ENCODE measurements at regions not wholly inside any gene's neighbourhood (a gene's known extent, or its start where the extent isn't known, plus 50 kb on each side); places are given as distances from the start of the nearest gene placed in this dataset.

DNA sequence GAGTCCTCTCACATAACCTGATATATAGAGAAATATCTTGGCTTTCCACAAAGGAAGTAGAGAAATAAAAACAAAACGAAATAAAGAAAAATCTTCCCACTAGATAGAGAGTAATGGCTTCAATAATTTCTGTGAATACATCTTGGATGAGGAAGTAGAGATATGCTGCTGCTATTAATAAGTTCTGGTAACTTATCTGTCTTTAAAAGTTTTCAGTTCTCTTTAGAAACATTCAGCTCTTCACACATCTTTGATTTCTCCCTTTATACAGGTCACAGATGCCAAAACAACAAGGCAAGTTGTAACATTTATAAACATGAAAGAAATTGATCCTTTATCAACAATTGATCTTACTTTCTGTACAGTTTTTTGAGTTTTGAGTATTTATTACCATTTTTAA is 615.8 kb downstream of the TRAM1L1 start:
- no peak overlapping the region for H3K27ac ChIP-seq (ENCODE audit: extremely low read depth, low read depth, low read length)
- no peak overlapping the region for H3K4me3 ChIP-seq (ENCODE audit: low read depth, low read length)
- TF ChIP-seq ZNF629 (tag by site-specific recombination; IDR thresholded peaks at IDR 0.05) (no peak), ZNF792 (tag by site-specific recombination; IDR thresholded peaks at IDR 0.05) (no peak)
- TF ChIP-seq, protein P1, sequence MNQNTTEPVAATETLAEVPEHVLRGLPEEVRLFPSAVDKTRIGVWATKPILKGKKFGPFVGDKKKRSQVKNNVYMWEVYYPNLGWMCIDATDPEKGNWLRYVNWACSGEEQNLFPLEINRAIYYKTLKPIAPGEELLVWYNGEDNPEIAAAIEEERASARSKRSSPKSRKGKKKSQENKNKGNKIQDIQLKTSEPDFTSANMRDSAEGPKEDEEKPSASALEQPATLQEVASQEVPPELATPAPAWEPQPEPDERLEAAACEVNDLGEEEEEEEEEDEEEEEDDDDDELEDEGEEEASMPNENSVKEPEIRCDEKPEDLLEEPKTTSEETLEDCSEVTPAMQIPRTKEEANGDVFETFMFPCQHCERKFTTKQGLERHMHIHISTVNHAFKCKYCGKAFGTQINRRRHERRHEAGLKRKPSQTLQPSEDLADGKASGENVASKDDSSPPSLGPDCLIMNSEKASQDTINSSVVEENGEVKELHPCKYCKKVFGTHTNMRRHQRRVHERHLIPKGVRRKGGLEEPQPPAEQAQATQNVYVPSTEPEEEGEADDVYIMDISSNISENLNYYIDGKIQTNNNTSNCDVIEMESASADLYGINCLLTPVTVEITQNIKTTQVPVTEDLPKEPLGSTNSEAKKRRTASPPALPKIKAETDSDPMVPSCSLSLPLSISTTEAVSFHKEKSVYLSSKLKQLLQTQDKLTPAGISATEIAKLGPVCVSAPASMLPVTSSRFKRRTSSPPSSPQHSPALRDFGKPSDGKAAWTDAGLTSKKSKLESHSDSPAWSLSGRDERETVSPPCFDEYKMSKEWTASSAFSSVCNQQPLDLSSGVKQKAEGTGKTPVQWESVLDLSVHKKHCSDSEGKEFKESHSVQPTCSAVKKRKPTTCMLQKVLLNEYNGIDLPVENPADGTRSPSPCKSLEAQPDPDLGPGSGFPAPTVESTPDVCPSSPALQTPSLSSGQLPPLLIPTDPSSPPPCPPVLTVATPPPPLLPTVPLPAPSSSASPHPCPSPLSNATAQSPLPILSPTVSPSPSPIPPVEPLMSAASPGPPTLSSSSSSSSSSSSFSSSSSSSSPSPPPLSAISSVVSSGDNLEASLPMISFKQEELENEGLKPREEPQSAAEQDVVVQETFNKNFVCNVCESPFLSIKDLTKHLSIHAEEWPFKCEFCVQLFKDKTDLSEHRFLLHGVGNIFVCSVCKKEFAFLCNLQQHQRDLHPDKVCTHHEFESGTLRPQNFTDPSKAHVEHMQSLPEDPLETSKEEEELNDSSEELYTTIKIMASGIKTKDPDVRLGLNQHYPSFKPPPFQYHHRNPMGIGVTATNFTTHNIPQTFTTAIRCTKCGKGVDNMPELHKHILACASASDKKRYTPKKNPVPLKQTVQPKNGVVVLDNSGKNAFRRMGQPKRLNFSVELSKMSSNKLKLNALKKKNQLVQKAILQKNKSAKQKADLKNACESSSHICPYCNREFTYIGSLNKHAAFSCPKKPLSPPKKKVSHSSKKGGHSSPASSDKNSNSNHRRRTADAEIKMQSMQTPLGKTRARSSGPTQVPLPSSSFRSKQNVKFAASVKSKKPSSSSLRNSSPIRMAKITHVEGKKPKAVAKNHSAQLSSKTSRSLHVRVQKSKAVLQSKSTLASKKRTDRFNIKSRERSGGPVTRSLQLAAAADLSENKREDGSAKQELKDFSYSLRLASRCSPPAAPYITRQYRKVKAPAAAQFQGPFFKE (tag by site-specific recombination; IDR thresholded peaks at IDR 0.05; ENCODE audit: borderline replicate concordance) = no peak
- ChIA-PET POLR2A (interaction anchor here (0.6 kb wide), 1 partner anchor 23 kb away, joined by 6 read pairs; no protein-coding TSS in a partner anchor), CTCF (no interaction called here)
- H3K36me3 ChIP-seq (ENCODE audit: control insufficient read depth in 2 of 2, insufficient read depth in 1 of 2, low read length in 2 of 2) = no peaks in the 10 kb centered on the region
- H3K4me1 ChIP-seq (ENCODE audit: control insufficient read depth, insufficient read depth, low read length) = no peaks in the 10 kb centered on the region
- H3K9me3 ChIP-seq (ENCODE audit: control insufficient read depth, insufficient read depth, low read depth, low read length) = no peaks in the 10 kb centered on the region

DNA sequence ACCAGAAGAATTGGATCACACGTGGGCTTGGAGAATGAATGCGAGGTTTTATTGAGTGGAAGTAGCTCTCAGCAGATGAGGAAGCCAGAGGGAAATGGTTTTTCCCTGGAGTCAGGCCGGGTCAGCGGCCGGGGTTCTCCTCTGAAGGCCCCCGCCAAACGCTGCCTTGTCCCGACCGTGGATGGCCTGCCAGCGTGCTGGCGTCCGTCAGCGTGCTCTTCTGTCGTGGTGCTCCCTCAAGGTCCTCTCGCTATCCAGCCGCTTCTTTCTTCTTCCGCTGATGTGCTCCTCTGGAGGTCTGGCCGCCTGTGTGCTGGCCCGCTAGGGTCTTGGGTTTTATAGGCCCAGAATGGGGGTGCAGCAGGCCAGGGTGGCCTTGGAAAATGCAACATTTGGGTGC is 632.2 kb downstream of the TRAM1L1 start:
- POLR2A ChIA-PET = no interaction called here
- Histone ChIP-seq H3K4me1 (ENCODE audit: control insufficient read depth, insufficient read depth, low read length) (no peaks in the 10 kb centered on the region), H3K9me3 (ENCODE audit: control insufficient read depth, insufficient read depth, low read depth, low read length) (no peaks in the 10 kb centered on the region), H3K4me3 (ENCODE audit: low read depth, low read length) (no peak overlapping the region), H3K36me3 (ENCODE audit: control insufficient read depth in 2 of 2, insufficient read depth in 1 of 2, low read length in 2 of 2) (no peaks in the 10 kb centered on the region), H3K27ac (ENCODE audit: extremely low read depth, low read depth, low read length) (no peak overlapping the region)
- CTCF ChIA-PET = no interaction called here
- TF ChIP-seq ZNF112 (tag by site-specific recombination; IDR thresholded peaks at IDR 0.05) (no peak), ZNF610 (tag by site-specific recombination; IDR thresholded peaks at IDR 0.05; ENCODE audit: borderline replicate concordance) (no peak), ZFP41 (tag by site-specific recombination; IDR thresholded peaks at IDR 0.05; ENCODE audit: borderline replicate concordance) (no peak)

DNA sequence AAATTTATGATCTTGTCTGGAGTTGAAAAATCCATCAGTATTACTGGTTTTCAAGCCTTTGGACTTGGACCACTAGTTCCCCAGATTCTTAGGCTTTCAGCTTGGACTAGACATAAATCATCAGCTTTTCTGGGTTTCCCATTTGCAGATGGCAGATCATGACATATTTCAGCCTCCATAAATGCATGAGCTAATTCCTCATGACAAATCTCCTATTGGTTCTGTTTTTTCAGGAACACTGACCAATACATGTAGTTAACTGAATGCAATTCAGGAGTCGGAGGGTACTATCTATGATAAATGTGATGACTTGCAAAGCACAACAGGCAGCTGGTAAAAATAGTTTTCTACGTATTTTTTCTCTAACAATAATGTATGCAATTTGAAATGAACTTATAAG is 635.6 kb downstream of the TRAM1L1 start:
- H3K27ac ChIP-seq (ENCODE audit: extremely low read depth, low read depth, low read length) = no peak overlapping the region
- ChIA-PET POLR2A (no interaction called here), CTCF (no interaction called here)
- H3K4me1 ChIP-seq (ENCODE audit: control insufficient read depth, insufficient read depth, low read length) = no peaks in the 10 kb centered on the region
- H3K9me3 ChIP-seq (ENCODE audit: control insufficient read depth, insufficient read depth, low read depth, low read length) = no peaks in the 10 kb centered on the region
- no peak overlapping the region for H3K4me3 ChIP-seq (ENCODE audit: low read depth, low read length)
- no peaks in the 10 kb centered on the region for H3K36me3 ChIP-seq (ENCODE audit: control insufficient read depth in 2 of 2, insufficient read depth in 1 of 2, low read length in 2 of 2)
- TF ChIP-seq ZNF138 (tag by site-specific recombination; IDR thresholded peaks at IDR 0.05; ENCODE audit: borderline replicate concordance) = no peak
- TF ChIP-seq ZXDB (tag by site-specific recombination; IDR thresholded peaks at IDR 0.05) = no peak
- no peak for TF ChIP-seq ZNF155 (tag by site-specific recombination; IDR thresholded peaks at IDR 0.05)
- TF ChIP-seq, protein P2, sequence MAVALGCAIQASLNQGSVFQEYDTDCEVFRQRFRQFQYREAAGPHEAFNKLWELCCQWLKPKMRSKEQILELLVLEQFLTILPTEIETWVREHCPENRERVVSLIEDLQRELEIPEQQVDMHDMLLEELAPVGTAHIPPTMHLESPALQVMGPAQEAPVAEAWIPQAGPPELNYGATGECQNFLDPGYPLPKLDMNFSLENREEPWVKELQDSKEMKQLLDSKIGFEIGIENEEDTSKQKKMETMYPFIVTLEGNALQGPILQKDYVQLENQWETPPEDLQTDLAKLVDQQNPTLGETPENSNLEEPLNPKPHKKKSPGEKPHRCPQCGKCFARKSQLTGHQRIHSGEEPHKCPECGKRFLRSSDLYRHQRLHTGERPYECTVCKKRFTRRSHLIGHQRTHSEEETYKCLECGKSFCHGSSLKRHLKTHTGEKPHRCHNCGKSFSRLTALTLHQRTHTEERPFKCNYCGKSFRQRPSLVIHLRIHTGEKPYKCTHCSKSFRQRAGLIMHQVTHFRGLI (tag by site-specific recombination; IDR thresholded peaks at IDR 0.05) = no peak
- no peak for TF ChIP-seq ZNF776 (tag by site-specific recombination; IDR thresholded peaks at IDR 0.05; ENCODE audit: borderline replicate concordance)
- no peak for TF ChIP-seq GLI4 (tag by site-specific recombination; IDR thresholded peaks at IDR 0.05)
- TF ChIP-seq, protein P3, sequence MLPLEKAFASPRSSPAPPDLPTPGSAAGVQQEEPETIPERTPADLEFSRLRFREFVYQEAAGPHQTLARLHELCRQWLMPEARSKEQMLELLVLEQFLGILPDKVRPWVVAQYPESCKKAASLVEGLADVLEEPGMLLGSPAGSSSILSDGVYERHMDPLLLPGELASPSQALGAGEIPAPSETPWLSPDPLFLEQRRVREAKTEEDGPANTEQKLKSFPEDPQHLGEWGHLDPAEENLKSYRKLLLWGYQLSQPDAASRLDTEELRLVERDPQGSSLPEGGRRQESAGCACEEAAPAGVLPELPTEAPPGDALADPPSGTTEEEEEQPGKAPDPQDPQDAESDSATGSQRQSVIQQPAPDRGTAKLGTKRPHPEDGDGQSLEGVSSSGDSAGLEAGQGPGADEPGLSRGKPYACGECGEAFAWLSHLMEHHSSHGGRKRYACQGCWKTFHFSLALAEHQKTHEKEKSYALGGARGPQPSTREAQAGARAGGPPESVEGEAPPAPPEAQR (tag by site-specific recombination; IDR thresholded peaks at IDR 0.05) = no peak
- TF ChIP-seq ZNF426 (tag by site-specific recombination; IDR thresholded peaks at IDR 0.05) = no peak
- no peak for TF ChIP-seq ZNF514 (tag by site-specific recombination; IDR thresholded peaks at IDR 0.05)
- no peak for TF ChIP-seq ZNF510 (tag by site-specific recombination; IDR thresholded peaks at IDR 0.05; ENCODE audit: insufficient replicate concordance)
- TF ChIP-seq ZNF211 (tag by site-specific recombination; IDR thresholded peaks at IDR 0.05; ENCODE audit: low read depth) = no peak
- TF ChIP-seq ZFP41 (tag by site-specific recombination; IDR thresholded peaks at IDR 0.05; ENCODE audit: borderline replicate concordance) = no peak
- TF ChIP-seq, protein P4, sequence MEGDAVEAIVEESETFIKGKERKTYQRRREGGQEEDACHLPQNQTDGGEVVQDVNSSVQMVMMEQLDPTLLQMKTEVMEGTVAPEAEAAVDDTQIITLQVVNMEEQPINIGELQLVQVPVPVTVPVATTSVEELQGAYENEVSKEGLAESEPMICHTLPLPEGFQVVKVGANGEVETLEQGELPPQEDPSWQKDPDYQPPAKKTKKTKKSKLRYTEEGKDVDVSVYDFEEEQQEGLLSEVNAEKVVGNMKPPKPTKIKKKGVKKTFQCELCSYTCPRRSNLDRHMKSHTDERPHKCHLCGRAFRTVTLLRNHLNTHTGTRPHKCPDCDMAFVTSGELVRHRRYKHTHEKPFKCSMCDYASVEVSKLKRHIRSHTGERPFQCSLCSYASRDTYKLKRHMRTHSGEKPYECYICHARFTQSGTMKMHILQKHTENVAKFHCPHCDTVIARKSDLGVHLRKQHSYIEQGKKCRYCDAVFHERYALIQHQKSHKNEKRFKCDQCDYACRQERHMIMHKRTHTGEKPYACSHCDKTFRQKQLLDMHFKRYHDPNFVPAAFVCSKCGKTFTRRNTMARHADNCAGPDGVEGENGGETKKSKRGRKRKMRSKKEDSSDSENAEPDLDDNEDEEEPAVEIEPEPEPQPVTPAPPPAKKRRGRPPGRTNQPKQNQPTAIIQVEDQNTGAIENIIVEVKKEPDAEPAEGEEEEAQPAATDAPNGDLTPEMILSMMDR (tag by site-specific recombination; IDR thresholded peaks at IDR 0.05) = no peak
- TF ChIP-seq ZSCAN23 (tag by site-specific recombination; IDR thresholded peaks at IDR 0.05) = no peak
- TF ChIP-seq ZNF777 (tag by site-specific recombination; IDR thresholded peaks at IDR 0.05; ENCODE audit: borderline replicate concordance) = no peak
